Stomach (tissue), 4 donors: ENCODE measurements at regions not wholly inside any gene's neighbourhood (a gene's known extent, or its start where the extent isn't known, plus 50 kb on each side); places are given as distances from the start of the nearest gene placed in this dataset.

Experiments
- EP300 ChIP-seq: sonication (generic); formaldehyde crosslinking; IDR thresholded peaks from one replicate; pipeline ENCODE4 v1.6.1; 2017; ENCODE audit warnings: antibody characterized with exemption
- POLR2AphosphoS5 ChIP-seq, 3 donors: sonication (generic); formaldehyde crosslinking; IDR thresholded peaks; one replicate each; pipeline ENCODE4 v1.6.1; 2016; ENCODE audit warnings: antibody characterized with exemption in 3 of 3
- TF ChIP-seq, protein P1 (sequence below), 7 experiments: fragments of 450-650 bp in 4 of 7; fragments of 200-600 bp in 3 of 7; sonication (generic) in 3 of 7; IDR thresholded peaks; one replicate each; pipeline ENCODE4 v1.5.1; 2016 to 2019; ENCODE audit warnings: antibody characterized with exemption in 7 of 7, control low read depth in 2 of 7, mild to moderate bottlenecking in 1 of 7

GRCh38 chr11:76270389-76270788 is 64.1 kb upstream of the WNT11 start:
- TF ChIP-seq, protein P1, sequence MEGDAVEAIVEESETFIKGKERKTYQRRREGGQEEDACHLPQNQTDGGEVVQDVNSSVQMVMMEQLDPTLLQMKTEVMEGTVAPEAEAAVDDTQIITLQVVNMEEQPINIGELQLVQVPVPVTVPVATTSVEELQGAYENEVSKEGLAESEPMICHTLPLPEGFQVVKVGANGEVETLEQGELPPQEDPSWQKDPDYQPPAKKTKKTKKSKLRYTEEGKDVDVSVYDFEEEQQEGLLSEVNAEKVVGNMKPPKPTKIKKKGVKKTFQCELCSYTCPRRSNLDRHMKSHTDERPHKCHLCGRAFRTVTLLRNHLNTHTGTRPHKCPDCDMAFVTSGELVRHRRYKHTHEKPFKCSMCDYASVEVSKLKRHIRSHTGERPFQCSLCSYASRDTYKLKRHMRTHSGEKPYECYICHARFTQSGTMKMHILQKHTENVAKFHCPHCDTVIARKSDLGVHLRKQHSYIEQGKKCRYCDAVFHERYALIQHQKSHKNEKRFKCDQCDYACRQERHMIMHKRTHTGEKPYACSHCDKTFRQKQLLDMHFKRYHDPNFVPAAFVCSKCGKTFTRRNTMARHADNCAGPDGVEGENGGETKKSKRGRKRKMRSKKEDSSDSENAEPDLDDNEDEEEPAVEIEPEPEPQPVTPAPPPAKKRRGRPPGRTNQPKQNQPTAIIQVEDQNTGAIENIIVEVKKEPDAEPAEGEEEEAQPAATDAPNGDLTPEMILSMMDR (IDR thresholded peaks at IDR 0.05), result no peak
- TF ChIP-seq EP300, result no peak
- TF ChIP-seq POLR2AphosphoS5 (IDR thresholded peaks at IDR 0.05), result no peak
